ENCODE measurements at regions not wholly inside any gene's neighbourhood (a gene's known extent, or its start where the extent isn't known, plus 50 kb on each side); places are given as distances from the start of the nearest gene placed in this dataset.

DNA sequence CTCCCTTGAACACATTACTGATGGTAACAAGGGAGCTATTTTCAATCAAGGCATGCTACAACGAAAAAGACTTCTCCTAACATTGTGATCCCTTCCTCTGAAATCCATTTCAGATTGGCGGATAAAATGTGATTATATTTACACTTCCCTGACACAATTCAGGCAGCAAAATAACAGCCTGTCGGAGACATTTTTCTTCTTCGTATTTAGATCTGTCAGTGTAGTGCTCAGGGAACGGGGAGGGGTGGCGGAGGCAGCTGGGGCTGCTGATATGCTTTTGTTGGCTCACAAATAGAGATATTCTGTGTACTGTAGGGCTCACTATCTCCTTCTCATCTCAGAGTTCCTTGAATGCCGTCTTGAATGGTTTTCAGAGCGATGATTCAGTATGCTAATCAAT lies 1261.7 kb upstream of the AUTS2 start:
- TF ChIP-seq, protein P1, sequence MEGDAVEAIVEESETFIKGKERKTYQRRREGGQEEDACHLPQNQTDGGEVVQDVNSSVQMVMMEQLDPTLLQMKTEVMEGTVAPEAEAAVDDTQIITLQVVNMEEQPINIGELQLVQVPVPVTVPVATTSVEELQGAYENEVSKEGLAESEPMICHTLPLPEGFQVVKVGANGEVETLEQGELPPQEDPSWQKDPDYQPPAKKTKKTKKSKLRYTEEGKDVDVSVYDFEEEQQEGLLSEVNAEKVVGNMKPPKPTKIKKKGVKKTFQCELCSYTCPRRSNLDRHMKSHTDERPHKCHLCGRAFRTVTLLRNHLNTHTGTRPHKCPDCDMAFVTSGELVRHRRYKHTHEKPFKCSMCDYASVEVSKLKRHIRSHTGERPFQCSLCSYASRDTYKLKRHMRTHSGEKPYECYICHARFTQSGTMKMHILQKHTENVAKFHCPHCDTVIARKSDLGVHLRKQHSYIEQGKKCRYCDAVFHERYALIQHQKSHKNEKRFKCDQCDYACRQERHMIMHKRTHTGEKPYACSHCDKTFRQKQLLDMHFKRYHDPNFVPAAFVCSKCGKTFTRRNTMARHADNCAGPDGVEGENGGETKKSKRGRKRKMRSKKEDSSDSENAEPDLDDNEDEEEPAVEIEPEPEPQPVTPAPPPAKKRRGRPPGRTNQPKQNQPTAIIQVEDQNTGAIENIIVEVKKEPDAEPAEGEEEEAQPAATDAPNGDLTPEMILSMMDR (conservative IDR thresholded peaks at IDR 0.05) = no peak
- Mint-ChIP-seq H3K27me3 (peaks cover 2% of the 10 kb centered on the region), H3K27ac (no peak overlapping the region), H3K4me1 (ENCODE audit: unreplicated experiment) (peaks cover 7% of the 10 kb centered on the region), H3K36me3 (no peaks in the 10 kb centered on the region), H3K9me3 (peaks cover 4% of the 10 kb centered on the region), H3K4me3 (no peak overlapping the region)
- DNase-seq (ENCODE audit: extremely low spot score, unreplicated experiment) = no peak

DNA sequence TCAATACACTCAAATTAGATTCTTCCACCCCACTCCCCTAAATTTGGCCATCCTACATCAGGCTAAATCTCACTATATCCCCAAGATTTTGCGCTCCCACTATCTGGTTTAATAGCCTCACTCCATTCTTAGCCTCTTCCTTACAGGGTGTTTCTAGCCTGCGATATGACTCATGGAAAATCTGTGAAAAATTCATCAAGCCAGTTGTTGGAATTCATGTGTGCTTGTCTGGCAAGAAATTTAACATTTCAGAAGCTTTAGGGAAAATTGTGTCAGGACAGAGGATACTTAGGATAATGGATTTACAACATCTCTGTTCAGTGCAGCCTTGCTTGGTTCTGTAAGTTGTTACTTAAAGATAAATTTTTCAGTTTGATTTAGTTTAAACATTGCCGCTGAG lies 1249.9 kb upstream of the AUTS2 start:
- TF ChIP-seq, protein P1 (conservative IDR thresholded peaks at IDR 0.05) = no peak
- Mint-ChIP-seq H3K27ac (no peak overlapping the region), H3K4me3 (no peak overlapping the region), H3K27me3 (no peaks in the 10 kb centered on the region), H3K9me3 (peaks cover 7% of the 10 kb centered on the region), H3K4me1 (ENCODE audit: unreplicated experiment) (no peaks in the 10 kb centered on the region), H3K36me3 (peaks cover 4% of the 10 kb centered on the region)
- DNase-seq (ENCODE audit: extremely low spot score, unreplicated experiment) = no peak

DNA sequence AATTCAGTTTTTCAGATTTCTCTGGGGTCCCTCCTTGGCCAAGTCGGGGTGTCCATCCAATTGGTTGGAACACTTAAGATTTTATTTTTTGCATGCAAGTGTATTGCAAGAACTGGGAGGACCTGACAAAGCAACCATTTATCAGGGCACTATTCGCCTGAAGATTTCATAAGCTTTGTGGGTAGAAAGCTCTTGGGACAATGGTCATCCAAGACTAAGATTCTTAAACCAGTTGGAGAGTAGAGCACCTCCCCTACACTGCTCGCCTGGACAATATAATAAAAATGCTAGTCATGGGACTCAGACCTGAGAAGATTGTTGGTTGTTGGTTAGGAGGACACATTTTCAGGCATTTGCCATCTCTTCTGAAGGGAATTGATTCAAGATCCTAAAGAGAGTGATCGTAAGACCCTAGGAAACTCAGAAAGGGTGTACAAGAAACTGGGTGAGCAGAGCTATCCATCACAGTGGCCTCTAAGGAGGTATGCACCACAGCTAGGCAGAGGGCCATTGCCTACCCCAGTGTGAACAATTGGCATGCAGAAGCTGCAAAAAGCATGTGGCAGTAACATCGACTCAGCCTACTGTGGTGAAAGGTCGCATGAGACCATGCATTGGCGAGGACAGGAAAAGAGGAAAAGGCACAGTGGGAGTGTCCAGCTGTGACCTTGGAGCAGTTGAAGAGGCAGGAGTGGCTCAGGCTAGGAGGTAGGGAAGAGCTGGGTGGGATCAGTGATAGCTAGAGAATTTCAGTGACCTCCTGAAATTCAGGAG lies 1235.3 kb upstream of the AUTS2 start:
- H3K9me3 Mint-ChIP-seq = peaks cover 9% of the 10 kb centered on the region
- TF ChIP-seq, protein P1 (conservative IDR thresholded peaks at IDR 0.05) = no peak
- no peaks in the 10 kb centered on the region for H3K27me3 Mint-ChIP-seq
- H3K4me3 Mint-ChIP-seq = no peak overlapping the region
- H3K4me1 Mint-ChIP-seq (ENCODE audit: unreplicated experiment) = peaks cover 14% of the 10 kb centered on the region
- H3K36me3 Mint-ChIP-seq = no peaks in the 10 kb centered on the region
- DNase-seq (ENCODE audit: extremely low spot score, unreplicated experiment) = no peak
- H3K27ac Mint-ChIP-seq = no peak overlapping the region

DNA sequence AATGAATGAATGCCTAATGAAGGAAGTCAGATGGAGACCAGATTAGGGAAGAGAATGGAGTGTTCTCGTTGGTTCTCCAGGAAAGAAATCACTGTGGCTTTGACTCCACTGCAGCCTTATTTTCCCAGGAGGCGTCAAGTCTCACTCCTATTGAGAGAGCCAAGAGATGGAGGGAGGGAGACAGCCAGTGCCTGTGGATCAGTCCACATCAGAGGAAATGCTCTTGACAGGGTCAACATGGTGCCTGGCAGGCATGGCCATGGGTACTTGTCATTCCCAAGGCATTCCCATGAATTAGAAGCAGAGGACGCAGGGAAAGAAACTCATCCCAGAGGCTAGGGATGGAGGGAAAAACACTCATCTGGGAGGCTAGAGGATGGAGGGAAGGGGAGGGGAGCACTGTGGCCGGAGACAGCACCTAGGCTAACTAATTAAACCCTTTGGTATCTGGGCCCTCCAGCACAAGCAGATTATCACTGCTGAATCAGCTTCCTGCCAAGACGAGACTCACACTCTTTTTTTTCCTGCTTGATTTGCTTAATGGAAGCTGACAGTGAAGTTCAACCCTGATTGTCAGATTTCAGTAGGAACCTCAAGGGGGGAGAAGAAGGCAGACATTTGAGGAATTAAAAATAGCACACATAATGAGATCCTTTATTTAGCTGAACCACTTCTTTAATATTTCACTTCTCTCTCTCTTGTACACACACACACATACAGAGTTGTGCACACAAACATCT lies 1233.2 kb upstream of the AUTS2 start:
- DNase-seq (ENCODE audit: extremely low spot score, unreplicated experiment) = no peak
- TF ChIP-seq, protein P1 (conservative IDR thresholded peaks at IDR 0.05) = no peak
- Mint-ChIP-seq H3K4me1 (ENCODE audit: unreplicated experiment) (peaks cover 8% of the 10 kb centered on the region), H3K9me3 (peaks cover 13% of the 10 kb centered on the region), H3K27me3 (no peaks in the 10 kb centered on the region), H3K27ac (no peak overlapping the region), H3K36me3 (no peaks in the 10 kb centered on the region), H3K4me3 (no peak overlapping the region)

DNA sequence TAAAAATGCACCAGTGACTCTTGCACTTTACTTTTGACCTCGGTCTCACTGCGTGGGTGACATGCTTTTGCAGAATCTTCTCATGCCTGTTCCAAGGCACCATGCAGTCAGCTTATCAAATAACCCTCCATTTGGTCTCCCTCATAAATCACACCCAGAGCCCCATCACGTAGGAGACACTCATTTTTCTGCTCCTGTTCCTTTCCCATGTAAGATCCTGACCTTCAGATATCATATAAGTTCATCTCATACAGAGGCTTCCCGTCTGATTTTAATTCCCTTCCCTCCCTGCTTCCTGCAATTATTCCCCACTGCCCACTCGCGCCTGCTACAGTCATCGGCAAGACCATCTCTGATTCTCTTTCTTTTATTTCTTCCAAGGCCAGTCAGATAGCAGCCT lies 1226.3 kb upstream of the AUTS2 start:
- peaks cover 6% of the 10 kb centered on the region for H3K4me1 Mint-ChIP-seq (ENCODE audit: unreplicated experiment)
- no peak overlapping the region for H3K27ac Mint-ChIP-seq
- no peak for DNase-seq (ENCODE audit: extremely low spot score, unreplicated experiment)
- no peaks in the 10 kb centered on the region for H3K27me3 Mint-ChIP-seq
- peaks cover 9% of the 10 kb centered on the region for H3K9me3 Mint-ChIP-seq
- H3K36me3 Mint-ChIP-seq = no peaks in the 10 kb centered on the region
- H3K4me3 Mint-ChIP-seq = no peak overlapping the region
- TF ChIP-seq, protein P1 (conservative IDR thresholded peaks at IDR 0.05) = no peak

Data from type B pancreatic cell (in vitro differentiated cells).